Liver (tissue), 3 donors: ENCODE measurements at regions not wholly inside any gene's neighbourhood (a gene's known extent, or its start where the extent isn't known, plus 50 kb on each side); places are given as distances from the start of the nearest gene placed in this dataset.

Source experiments
- ATF3 ChIP-seq: IDR thresholded peaks from 2 replicates; pipeline ENCODE4 v1.6.1; 2016; ENCODE audit warnings: antibody characterized with exemption
- EGR1 ChIP-seq, 2 donors: IDR thresholded peaks; 2 replicates each; pipeline ENCODE4 v1.6.1; 2016 to 2018; ENCODE audit warnings: antibody characterized with exemption in 2 of 2, low read depth in 2 of 2
- GABPA ChIP-seq, 2 donors: IDR thresholded peaks in 1 of 2; conservative IDR thresholded peaks in 1 of 2; 2 replicates each; pipeline ENCODE4 v1.6.1; 2016; ENCODE audit warnings: antibody characterized with exemption in 2 of 2, mild to moderate bottlenecking in 1 of 2, moderate library complexity in 1 of 2
- HNF4G ChIP-seq: IDR thresholded peaks from 2 replicates; pipeline ENCODE4 v1.6.1; 2016; ENCODE audit warnings: antibody characterized with exemption
- JUND ChIP-seq, 2 donors: IDR thresholded peaks; 2 replicates each; pipeline ENCODE4 v1.6.1; 2016; ENCODE audit warnings: antibody characterized with exemption in 2 of 2
- REST ChIP-seq: IDR thresholded peaks from 2 replicates; pipeline ENCODE4 v1.6.1; 2016; ENCODE audit warnings: antibody characterized with exemption, mild to moderate bottlenecking
- RXRA ChIP-seq, 2 donors: IDR thresholded peaks; 2 replicates each; pipeline ENCODE4 v1.6.1; 2017 to 2018; ENCODE audit warnings: antibody characterized with exemption in 2 of 2, mild to moderate bottlenecking in 1 of 2
- SP1 ChIP-seq: IDR thresholded peaks from 2 replicates; pipeline ENCODE4 v1.6.1; 2018; ENCODE audit warnings: antibody characterized with exemption, mild to moderate bottlenecking
- TF ChIP-seq, protein P1 (sequence below): fragments of 150-350 bp; IDR thresholded peaks from 2 replicates; pipeline ENCODE4 v1.5.1; 2017; ENCODE audit warnings: improper control_type of control experiment, low read depth, low read length; ENCODE audit not compliant: missing input control
- donor health status: healthy.
- donor health status: healthy.

DNA sequence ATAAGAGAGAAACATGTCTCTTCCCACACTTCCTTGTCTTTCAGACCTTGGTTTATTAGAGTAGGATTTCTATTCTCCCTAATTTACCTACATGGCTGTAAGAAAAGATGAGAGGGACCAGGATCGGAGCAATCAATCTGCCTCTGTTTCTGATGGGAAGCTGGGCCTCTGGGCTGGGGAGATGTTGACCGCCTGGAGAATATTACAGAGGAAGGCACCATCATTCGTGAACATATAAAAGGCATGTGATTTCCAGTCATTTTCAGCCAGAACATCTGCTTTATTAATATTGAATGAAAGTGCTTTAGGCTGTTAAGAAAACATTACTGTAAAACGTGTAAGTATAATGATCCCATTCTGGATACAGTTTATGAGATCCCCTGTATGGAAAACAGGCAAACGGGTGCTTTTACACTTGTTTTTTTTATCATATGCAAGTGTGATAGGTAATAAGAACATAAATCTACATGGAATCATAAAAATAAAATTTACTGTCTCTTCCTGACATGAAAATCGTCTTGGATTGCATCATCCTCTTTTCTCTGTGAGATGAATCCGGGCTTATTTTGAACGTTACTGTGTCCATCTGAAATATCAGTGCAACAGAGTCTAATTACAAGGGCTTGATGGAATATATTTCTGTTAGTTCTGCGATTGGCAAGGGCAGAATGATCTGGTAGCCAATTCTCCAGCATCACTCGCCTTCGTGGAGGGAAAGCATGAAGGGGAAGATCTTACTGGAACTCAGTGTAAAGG, 94.5 kb upstream of the BAIAP2L1 start:
- TF ChIP-seq REST, result no peak
- TF ChIP-seq, protein P1, sequence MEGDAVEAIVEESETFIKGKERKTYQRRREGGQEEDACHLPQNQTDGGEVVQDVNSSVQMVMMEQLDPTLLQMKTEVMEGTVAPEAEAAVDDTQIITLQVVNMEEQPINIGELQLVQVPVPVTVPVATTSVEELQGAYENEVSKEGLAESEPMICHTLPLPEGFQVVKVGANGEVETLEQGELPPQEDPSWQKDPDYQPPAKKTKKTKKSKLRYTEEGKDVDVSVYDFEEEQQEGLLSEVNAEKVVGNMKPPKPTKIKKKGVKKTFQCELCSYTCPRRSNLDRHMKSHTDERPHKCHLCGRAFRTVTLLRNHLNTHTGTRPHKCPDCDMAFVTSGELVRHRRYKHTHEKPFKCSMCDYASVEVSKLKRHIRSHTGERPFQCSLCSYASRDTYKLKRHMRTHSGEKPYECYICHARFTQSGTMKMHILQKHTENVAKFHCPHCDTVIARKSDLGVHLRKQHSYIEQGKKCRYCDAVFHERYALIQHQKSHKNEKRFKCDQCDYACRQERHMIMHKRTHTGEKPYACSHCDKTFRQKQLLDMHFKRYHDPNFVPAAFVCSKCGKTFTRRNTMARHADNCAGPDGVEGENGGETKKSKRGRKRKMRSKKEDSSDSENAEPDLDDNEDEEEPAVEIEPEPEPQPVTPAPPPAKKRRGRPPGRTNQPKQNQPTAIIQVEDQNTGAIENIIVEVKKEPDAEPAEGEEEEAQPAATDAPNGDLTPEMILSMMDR, result no peak
- TF ChIP-seq GABPA (IDR thresholded peaks at IDR 0.05 in 1 of 2, conservative IDR thresholded peaks at IDR 0.05 in 1 of 2), result no peak
- no peak for TF ChIP-seq HNF4G
- TF ChIP-seq JUND (IDR thresholded peaks at IDR 0.05), result no peak
- TF ChIP-seq SP1, result no peak
- no peak for TF ChIP-seq EGR1 (IDR thresholded peaks at IDR 0.05; ENCODE audit: low read depth in 2 of 2)
- no peak for TF ChIP-seq RXRA (IDR thresholded peaks at IDR 0.05)
- no peak for TF ChIP-seq ATF3
